ENCODE measurements at regions not wholly inside any gene's neighbourhood (a gene's known extent, or its start where the extent isn't known, plus 50 kb on each side); places are given as distances from the start of the nearest gene placed in this dataset.

DNA sequence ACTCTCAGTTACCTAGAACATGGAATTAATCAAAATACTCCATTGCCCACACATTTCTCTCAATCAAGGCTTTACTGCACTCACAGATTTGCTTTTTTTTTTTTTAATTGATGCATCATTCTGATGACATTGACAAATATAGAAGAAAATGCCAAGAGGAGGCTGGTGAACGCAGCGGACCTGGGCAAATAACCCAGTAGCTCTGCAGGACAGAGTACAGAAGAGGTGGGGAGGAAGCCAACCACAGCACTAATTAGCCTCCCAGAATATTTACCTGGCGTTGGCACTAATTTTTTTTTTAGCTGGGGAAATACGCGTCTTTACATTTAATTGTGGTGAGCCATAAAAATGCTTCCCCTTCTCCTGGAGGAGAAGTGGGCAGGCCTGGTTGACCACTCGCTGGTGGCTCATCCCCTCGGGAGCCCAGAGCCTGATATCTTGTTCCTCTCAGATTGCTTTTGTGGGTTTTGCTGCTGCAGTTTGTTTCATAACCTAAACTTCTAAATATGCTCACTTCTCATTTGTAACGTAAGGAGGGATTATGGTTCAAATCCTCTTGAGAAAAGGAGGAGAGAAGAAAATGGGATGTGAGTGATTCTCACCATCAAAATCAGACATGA, 165.8 kb upstream of the EPB41L3 start:
- Histone ChIP-seq H3K9me1 (ENCODE audit: control insufficient read depth, extremely low read depth, insufficient read depth, low read length) (no peaks in the 10 kb centered on the region), H3K27ac (ENCODE audit: control insufficient read depth, insufficient read depth, low read length) (no peak overlapping the region), H3K4me3 (ENCODE audit: control insufficient read depth in 2 of 3, extremely low read depth in 1 of 3, insufficient read depth in 2 of 3, low read depth in 1 of 3, low read length in 3 of 3) (no peak overlapping the region), H3K27me3 (ENCODE audit: control insufficient read depth, extremely low read depth, insufficient read depth, low read length) (no peaks in the 10 kb centered on the region), H3K4me2 (ENCODE audit: control insufficient read depth, extremely low read depth, insufficient read depth, low read depth, low read length) (no peak overlapping the region), H3K4me1 (ENCODE audit: control insufficient read depth, extremely low read depth, insufficient read depth, low read length) (no peaks in the 10 kb centered on the region), H2AFZ (ENCODE audit: control insufficient read depth, low read length) (no peak overlapping the region), H3K79me2 (ENCODE audit: control insufficient read depth, insufficient read depth, low read length) (no peaks in the 10 kb centered on the region), H4K20me1 (ENCODE audit: control insufficient read depth, extremely low read depth, insufficient read depth, low read length) (no peaks in the 10 kb centered on the region), H3K9ac (ENCODE audit: control insufficient read depth, extremely low read depth, insufficient read depth, low read length) (no peak overlapping the region), H3K9me3 (ENCODE audit: control insufficient read depth, low read depth, low read length) (no peaks in the 10 kb centered on the region), H3K36me3 (ENCODE audit: control insufficient read depth in 2 of 2, extremely low read depth in 1 of 2, insufficient read depth in 2 of 2, low read length in 2 of 2) (no peaks in the 10 kb centered on the region)
- TF ChIP-seq CTCF (optimal IDR thresholded peaks at IDR 0.05 in 1 of 3, IDR thresholded peaks at IDR 0.05 in 1 of 3, conservative IDR thresholded peaks at IDR 0.05 in 1 of 3; ENCODE audit: extremely low read depth in 1 of 3, insufficient read depth in 2 of 3, low read length in 3 of 3) = no peak
- no peak for TF ChIP-seq EZH2 (IDR thresholded peaks at IDR 0.05; ENCODE audit: low read length)
- no peak for DNase-seq (ENCODE audit: low read depth, low spot score)
- FAIRE-seq = no peak
- dilution Hi-C loops (cut with MboI; ENCODE audit: extremely low pct_ligation_motif_present, low sequenced_read_pairs) = no loop called here

- Histone ChIP-seq H2AFZ (ENCODE audit: control insufficient read depth, low read length) (no peak overlapping the region), H3K4me1 (ENCODE audit: control insufficient read depth, extremely low read depth, insufficient read depth, low read length) (no peaks in the 10 kb centered on the region), H3K79me2 (ENCODE audit: control insufficient read depth, insufficient read depth, low read length) (no peaks in the 10 kb centered on the region), H4K20me1 (ENCODE audit: control insufficient read depth, extremely low read depth, insufficient read depth, low read length) (no peaks in the 10 kb centered on the region), H3K27me3 (ENCODE audit: control insufficient read depth, extremely low read depth, insufficient read depth, low read length) (no peaks in the 10 kb centered on the region), H3K4me3 (ENCODE audit: control insufficient read depth in 2 of 3, extremely low read depth in 1 of 3, insufficient read depth in 2 of 3, low read depth in 1 of 3, low read length in 3 of 3) (no peak overlapping the region), H3K36me3 (ENCODE audit: control insufficient read depth in 2 of 2, extremely low read depth in 1 of 2, insufficient read depth in 2 of 2, low read length in 2 of 2) (no peaks in the 10 kb centered on the region), H3K9ac (ENCODE audit: control insufficient read depth, extremely low read depth, insufficient read depth, low read length) (no peak overlapping the region), H3K27ac (ENCODE audit: control insufficient read depth, insufficient read depth, low read length) (no peak overlapping the region), H3K9me1 (ENCODE audit: control insufficient read depth, extremely low read depth, insufficient read depth, low read length) (no peaks in the 10 kb centered on the region), H3K9me3 (ENCODE audit: control insufficient read depth, low read depth, low read length) (no peaks in the 10 kb centered on the region), H3K4me2 (ENCODE audit: control insufficient read depth, extremely low read depth, insufficient read depth, low read depth, low read length) (no peak overlapping the region)
- TF ChIP-seq CTCF (optimal IDR thresholded peaks at IDR 0.05 in 1 of 3, IDR thresholded peaks at IDR 0.05 in 1 of 3, conservative IDR thresholded peaks at IDR 0.05 in 1 of 3; ENCODE audit: extremely low read depth in 1 of 3, insufficient read depth in 2 of 3, low read length in 3 of 3) (no peak), EZH2 (IDR thresholded peaks at IDR 0.05; ENCODE audit: low read length) (no peak)
- FAIRE-seq (no peak), DNase-seq (ENCODE audit: low read depth, low spot score) (no peak)
- dilution Hi-C loops (cut with MboI; ENCODE audit: extremely low pct_ligation_motif_present, low sequenced_read_pairs) = no loop called here
Measured at GRCh38 chr18:5707586-5707985, 163.8 kb upstream of the EPB41L3 start.

Data from keratinocyte (primary cell).